Activated T-helper 2 cell treated with anti-CD3 and anti-CD28 coated beads, Interferon-gamma antibody, Interleukin-2, Interleukin-4, amounts not matched to agents 10 μg/mL and 5 μg/mL and 100 μg/mL, durations not matched to agents 14 hours and 24 hours and 36 hours (primary cell): ENCODE measurements at regions not wholly inside any gene's neighbourhood (a gene's known extent, or its start where the extent isn't known, plus 50 kb on each side); places are given as distances from the start of the nearest gene placed in this dataset.
A peak's percentile ranks its signal among the peaks of the same experiment; 100 is the strongest.

Experiments used
- DNase-seq: peaks from one replicate; pipeline ENCODE4 v3.0.0; 2021; ENCODE audit warnings: low spot score
- H3K27ac Mint-ChIP-seq: one replicate; pipeline ENCODE4 v1.8.0; 2021; ENCODE audit warnings: mixed read lengths
- H3K27me3 Mint-ChIP-seq: one replicate; pipeline ENCODE4 v1.8.0; 2021; ENCODE audit warnings: low read depth, mixed read lengths
- H3K36me3 Mint-ChIP-seq: one replicate; pipeline ENCODE4 v1.8.0; 2021; ENCODE audit warnings: low read depth, mixed read lengths
- H3K4me1 Mint-ChIP-seq: one replicate; pipeline ENCODE4 v1.8.0; 2021; ENCODE audit warnings: low read depth, mixed read lengths
- H3K4me3 Mint-ChIP-seq: one replicate; pipeline ENCODE4 v1.8.0; 2021; ENCODE audit warnings: low read depth, mild to moderate bottlenecking, moderate library complexity, mixed read lengths
- H3K9me3 Mint-ChIP-seq: one replicate; pipeline ENCODE4 v1.8.0; 2021; ENCODE audit warnings: mixed read lengths
- intact Hi-C: fragments of 100-400 bp; cut with micrococcal nuclease; formaldehyde crosslinking; loops from one replicate; pipeline ENCODE4 v1.15.1; 2023

DNA sequence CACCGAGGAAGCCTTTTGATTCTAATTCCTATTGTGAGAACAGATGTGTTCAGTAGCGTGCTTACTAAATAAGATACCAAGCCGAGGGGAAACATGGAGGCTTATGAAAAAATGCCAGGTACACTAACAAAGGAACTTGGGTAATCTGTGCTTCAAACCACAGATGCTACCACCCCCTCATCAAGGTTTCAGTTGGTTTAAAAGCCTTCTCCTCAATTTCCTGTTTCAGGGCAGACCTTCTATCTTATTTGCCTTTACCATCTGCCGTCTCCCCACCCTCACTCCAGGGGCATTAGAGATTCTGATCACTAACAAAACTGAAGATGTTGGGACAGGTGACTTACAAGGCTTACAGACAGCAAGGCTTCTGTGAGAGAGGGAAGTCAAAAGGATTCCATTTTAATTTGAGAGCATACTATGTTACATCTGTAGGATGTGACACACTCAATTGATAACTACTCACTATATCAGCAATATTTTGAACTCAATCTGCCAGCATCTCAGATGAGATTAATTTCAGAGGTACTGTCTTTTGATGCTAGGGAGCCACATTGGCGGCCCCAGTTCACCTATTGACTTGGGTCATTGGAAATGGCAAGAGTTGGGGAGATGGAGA lies 60.6 kb upstream of the PLCL2 start:
- H3K27me3 Mint-ChIP-seq = peaks cover 41% of the 10 kb centered on the region
- no peak for DNase-seq
- intact Hi-C loops = loop anchor here (1.0 to 10.0 kb wide), 5 partner anchors 19 to 529 kb away; partner anchors contain the start of gene PLCL2
- H3K27ac Mint-ChIP-seq = no peak overlapping the region
- no peak overlapping the region for H3K4me3 Mint-ChIP-seq
- no peaks in the 10 kb centered on the region for H3K36me3 Mint-ChIP-seq
- H3K9me3 Mint-ChIP-seq = no peaks in the 10 kb centered on the region
- H3K4me1 Mint-ChIP-seq = peaks cover 24% of the 10 kb centered on the region

GRCh38 chr3:16825617-16826204 lies 59.0 kb upstream of the PLCL2 start:
- intact Hi-C loops = loop anchor here (2.0 to 10.0 kb wide), 4 partner anchors 17 to 531 kb away; partner anchors contain the start of gene PLCL2
- no peaks in the 10 kb centered on the region for H3K9me3 Mint-ChIP-seq

GRCh38 chr3:16828815-16829214 lies 55.9 kb upstream of the PLCL2 start:
- DNase-seq = peak; percentile 28
- Mint-ChIP-seq H3K9me3 (no peaks in the 10 kb centered on the region), H3K4me3 (no peak overlapping the region), H3K36me3 (no peaks in the 10 kb centered on the region), H3K27ac (no peak overlapping the region), H3K4me1 (peaks cover 18% of the 10 kb centered on the region), H3K27me3 (peaks cover 30% of the 10 kb centered on the region)
- intact Hi-C loops = loop anchor here (2.0 to 10.0 kb wide), 4 partner anchors 56 to 534 kb away; partner anchors contain the start of gene PLCL2

More at GRCh38 chr3:16825617-16826204, 59.0 kb upstream of the PLCL2 start:
- Mint-ChIP-seq H3K36me3 (no peaks in the 10 kb centered on the region), H3K27ac (no peak overlapping the region), H3K4me1 (peaks cover 25% of the 10 kb centered on the region), H3K4me3 (no peak overlapping the region), H3K27me3 (peaks cover 36% of the 10 kb centered on the region)
- no peak for DNase-seq

DNA sequence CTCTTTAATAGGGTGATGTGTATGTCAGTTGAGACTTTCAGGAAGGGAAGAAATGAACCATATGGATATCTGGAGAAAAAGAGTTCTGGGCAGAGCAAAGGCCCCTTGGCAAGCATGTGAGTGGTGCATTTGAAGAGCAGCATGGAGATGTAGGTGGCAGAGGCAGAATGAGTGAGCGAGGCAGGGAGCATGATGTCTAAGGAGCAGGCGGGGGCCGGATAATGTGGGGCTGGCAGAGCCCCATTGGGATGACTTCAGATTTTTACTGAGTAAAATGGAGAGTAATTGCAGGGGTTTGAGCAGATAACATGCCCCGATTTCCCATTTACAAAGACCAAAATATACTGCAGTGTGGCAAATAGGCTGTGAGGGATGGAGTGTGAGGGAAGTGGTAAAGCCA lies 52.9 kb upstream of the PLCL2 start:
- Mint-ChIP-seq H3K4me3 (no peak overlapping the region), H3K27me3 (peaks cover 16% of the 10 kb centered on the region), H3K4me1 (peaks cover 7% of the 10 kb centered on the region), H3K27ac (no peak overlapping the region), H3K36me3 (no peaks in the 10 kb centered on the region), H3K9me3 (no peaks in the 10 kb centered on the region)
- DNase-seq = no peak
- intact Hi-C loops = no loop called here

DNA sequence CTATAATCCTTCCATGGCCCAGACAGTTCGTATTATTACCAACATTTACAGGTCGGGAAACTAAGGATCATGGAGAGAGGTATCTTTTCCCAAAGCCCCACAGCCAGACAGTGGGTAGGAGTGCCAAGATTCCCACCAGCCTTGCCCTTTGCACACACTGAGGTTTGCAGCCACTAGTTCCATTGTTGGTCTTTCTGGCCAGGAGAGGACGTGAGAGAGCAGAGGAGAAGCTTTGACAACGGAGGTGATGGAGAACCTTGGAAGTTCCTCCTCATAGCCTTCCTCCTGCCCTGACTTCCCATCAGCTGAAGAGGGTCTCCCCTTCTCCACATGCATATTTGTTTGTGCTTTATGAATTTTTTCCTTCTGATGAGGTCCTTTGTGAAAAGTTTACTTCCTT lies 50.5 kb upstream of the PLCL2 start:
- Mint-ChIP-seq H3K27me3 (peaks cover 14% of the 10 kb centered on the region), H3K9me3 (no peaks in the 10 kb centered on the region), H3K27ac (no peak overlapping the region), H3K4me1 (peaks cover 20% of the 10 kb centered on the region), H3K4me3 (no peak overlapping the region), H3K36me3 (no peaks in the 10 kb centered on the region)
- intact Hi-C loops = no loop called here
- DNase-seq = no peak

GRCh38 chr3:16834753-16835152 lies 50.0 kb upstream of the PLCL2 start:
- Mint-ChIP-seq H3K4me3 (no peak overlapping the region), H3K9me3 (no peaks in the 10 kb centered on the region), H3K27ac (no peak overlapping the region), H3K27me3 (peaks cover 14% of the 10 kb centered on the region), H3K36me3 (no peaks in the 10 kb centered on the region), H3K4me1 (peaks cover 21% of the 10 kb centered on the region)
- no peak for DNase-seq
- intact Hi-C loops = no loop called here
